ENCODE measurements at regions not wholly inside any gene's neighbourhood (a gene's known extent, or its start where the extent isn't known, plus 50 kb on each side); places are given as distances from the start of the nearest gene placed in this dataset.
"Not testable (repeated sequence)": the region's sequence is repeated elsewhere in the genome, so short reads cannot be mapped to it uniquely, and the experiment has no call there.

- no peak for DNase-seq (ENCODE audit: low read depth in 4 of 4, low spot score in 1 of 4)
These were observed 291.8 kb upstream of the ACTBL2 start for GRCh38 chr5:57774439-57774838.

GRCh38 chr5:57772512-57772911 lies 289.9 kb upstream of the ACTBL2 start:
- no peak for DNase-seq (ENCODE audit: low read depth in 4 of 4, low spot score in 1 of 4)

GRCh38 chr5:57770039-57770438 lies 287.4 kb upstream of the ACTBL2 start:
- DNase-seq (ENCODE audit: low read depth in 4 of 4, low spot score in 1 of 4): no peak

GRCh38 chr5:57768745-57769144 lies 286.1 kb upstream of the ACTBL2 start:
- no peak for DNase-seq (ENCODE audit: low read depth in 4 of 4, low spot score in 1 of 4)

GRCh38 chr5:57764479-57765089 lies 282.0 kb upstream of the ACTBL2 start:
- no peak for DNase-seq (ENCODE audit: low read depth in 4 of 4, low spot score in 1 of 4)

- no peak for DNase-seq (ENCODE audit: low read depth in 4 of 4, low spot score in 1 of 4)
These were observed 278.9 kb upstream of the ACTBL2 start for GRCh38 chr5:57761513-57761912.

- no peak for DNase-seq (ENCODE audit: low read depth in 4 of 4, low spot score in 1 of 4)
These were observed 272.0 kb upstream of the ACTBL2 start for GRCh38 chr5:57754616-57755015.

- DNase-seq (ENCODE audit: low read depth in 4 of 4, low spot score in 1 of 4): no peak
These were observed 270.8 kb upstream of the ACTBL2 start for GRCh38 chr5:57753446-57753845.

GRCh38 chr5:57751710-57752109 lies 269.1 kb upstream of the ACTBL2 start:
- DNase-seq (ENCODE audit: low read depth in 4 of 4, low spot score in 1 of 4): no peak

- DNase-seq (ENCODE audit: low read depth in 4 of 4, low spot score in 1 of 4): no peak
These were observed 268.3 kb upstream of the ACTBL2 start for GRCh38 chr5:57750891-57751290.

- no peak for DNase-seq (ENCODE audit: low read depth in 4 of 4, low spot score in 1 of 4)
These were observed 267.7 kb upstream of the ACTBL2 start for GRCh38 chr5:57750282-57750681.

GRCh38 chr5:57749396-57749795 lies 266.8 kb upstream of the ACTBL2 start:
- DNase-seq (ENCODE audit: low read depth in 4 of 4, low spot score in 1 of 4): no peak

- DNase-seq (ENCODE audit: low read depth in 4 of 4, low spot score in 1 of 4): no peak
These were observed 263.4 kb upstream of the ACTBL2 start for GRCh38 chr5:57745700-57746651.

GRCh38 chr5:57745029-57745428 lies 262.4 kb upstream of the ACTBL2 start:
- DNase-seq (ENCODE audit: low read depth in 4 of 4, low spot score in 1 of 4): no peak

GRCh38 chr5:57741336-57741735 lies 258.7 kb upstream of the ACTBL2 start:
- no peak for DNase-seq (ENCODE audit: low read depth in 4 of 4, low spot score in 1 of 4)

GRCh38 chr5:57738787-57739186 lies 256.2 kb upstream of the ACTBL2 start:
- DNase-seq (ENCODE audit: low read depth in 4 of 4, low spot score in 1 of 4): no peak

- DNase-seq (ENCODE audit: low read depth in 4 of 4, low spot score in 1 of 4): no peak
These were observed 255.7 kb upstream of the ACTBL2 start for GRCh38 chr5:57738301-57738700.

- DNase-seq (ENCODE audit: low read depth in 4 of 4, low spot score in 1 of 4): no peak
These were observed 254.1 kb upstream of the ACTBL2 start for GRCh38 chr5:57736716-57737115.

GRCh38 chr5:57735279-57736153 lies 252.9 kb upstream of the ACTBL2 start:
- not testable (repeated sequence) for DNase-seq (ENCODE audit: low read depth in 4 of 4, low spot score in 1 of 4)

GRCh38 chr5:57734296-57734695 lies 251.7 kb upstream of the ACTBL2 start:
- no peak for DNase-seq (ENCODE audit: low read depth in 4 of 4, low spot score in 1 of 4)

GRCh38 chr5:57727591-57727990 lies 245.0 kb upstream of the ACTBL2 start:
- no peak for DNase-seq (ENCODE audit: low read depth in 4 of 4, low spot score in 1 of 4)

All from stimulated activated CD4-positive, alpha-beta T cell treated with anti-CD3 and anti-CD28 coated beads, Interleukin-1b, Interleukin-23, amount 100 ng/mL, for 24 hours (primary cell).